ENCODE measurements at regions not wholly inside any gene's neighbourhood (a gene's known extent, or its start where the extent isn't known, plus 50 kb on each side); places are given as distances from the start of the nearest gene placed in this dataset.

GRCh38 chr9:117596678-117597077 lies 107.5 kb upstream of the TLR4 start:
- no peak for DNase-seq
- H3K27me3 ChIP-seq, result peaks cover 9% of the 10 kb centered on the region
- no peaks in the 10 kb centered on the region for H3K9me3 ChIP-seq
- no peaks in the 10 kb centered on the region for H3K36me3 ChIP-seq
- no peaks in the 10 kb centered on the region for H3K4me1 ChIP-seq
- TF ChIP-seq CTCF (IDR thresholded peaks at IDR 0.05; ENCODE audit: low read depth, low read length), result no peak
- no peak overlapping the region for H3K4me3 ChIP-seq (ENCODE audit: low read depth, low read length)

- Histone ChIP-seq H3K36me3 (no peaks in the 10 kb centered on the region), H3K9me3 (no peaks in the 10 kb centered on the region), H3K4me1 (no peaks in the 10 kb centered on the region), H3K27me3 (peaks cover 15% of the 10 kb centered on the region), H3K4me3 (ENCODE audit: low read depth, low read length) (no peak overlapping the region)
- no peak for DNase-seq
- TF ChIP-seq CTCF (IDR thresholded peaks at IDR 0.05; ENCODE audit: low read depth, low read length), result no peak
Observed at GRCh38 chr9:117595650-117596049, 108.6 kb upstream of the TLR4 start.

- Histone ChIP-seq H3K4me3 (ENCODE audit: low read depth, low read length) (no peak overlapping the region), H3K27me3 (peaks cover 14% of the 10 kb centered on the region), H3K9me3 (no peaks in the 10 kb centered on the region), H3K36me3 (no peaks in the 10 kb centered on the region), H3K4me1 (no peaks in the 10 kb centered on the region)
- no peak for TF ChIP-seq CTCF (IDR thresholded peaks at IDR 0.05; ENCODE audit: low read depth, low read length)
- DNase-seq, result no peak
Observed at GRCh38 chr9:117587263-117587662, 116.9 kb upstream of the TLR4 start.

GRCh38 chr9:117574099-117574498 lies 130.1 kb upstream of the TLR4 start:
- no peak overlapping the region for H3K4me3 ChIP-seq (ENCODE audit: low read depth, low read length)
- peak; percentile 13 for DNase-seq

GRCh38 chr9:117564839-117565238 lies 139.4 kb upstream of the TLR4 start:
- no peak for TF ChIP-seq CTCF (IDR thresholded peaks at IDR 0.05; ENCODE audit: low read depth, low read length)
- Histone ChIP-seq H3K4me1 (no peaks in the 10 kb centered on the region), H3K4me3 (ENCODE audit: low read depth, low read length) (no peak overlapping the region), H3K36me3 (no peaks in the 10 kb centered on the region), H3K9me3 (no peaks in the 10 kb centered on the region), H3K27me3 (no peaks in the 10 kb centered on the region; the same call in 1 of the 2 replicates)
- DNase-seq, result no peak

More at GRCh38 chr9:117574099-117574498, 130.1 kb upstream of the TLR4 start:
- no peak for TF ChIP-seq CTCF (IDR thresholded peaks at IDR 0.05; ENCODE audit: low read depth, low read length)
- H3K36me3 ChIP-seq, result no peaks in the 10 kb centered on the region
- no peaks in the 10 kb centered on the region for H3K4me1 ChIP-seq
- no peaks in the 10 kb centered on the region for H3K9me3 ChIP-seq
- H3K27me3 ChIP-seq, result no peaks in the 10 kb centered on the region

- TF ChIP-seq CTCF (IDR thresholded peaks at IDR 0.05; ENCODE audit: low read depth, low read length), result no peak
- Histone ChIP-seq H3K4me3 (ENCODE audit: low read depth, low read length) (no peak overlapping the region), H3K4me1 (no peaks in the 10 kb centered on the region), H3K27me3 (no peaks in the 10 kb centered on the region), H3K9me3 (no peaks in the 10 kb centered on the region), H3K36me3 (no peaks in the 10 kb centered on the region)
- no peak for DNase-seq
Observed at GRCh38 chr9:117561761-117562160, 142.4 kb upstream of the TLR4 start.
